ENCODE measurements at regions not wholly inside any gene's neighbourhood (a gene's known extent, or its start where the extent isn't known, plus 50 kb on each side); places are given as distances from the start of the nearest gene placed in this dataset.

- TF ChIP-seq EZH2phosphoT487 (IDR thresholded peaks at IDR 0.05; ENCODE audit: borderline replicate concordance, low read depth) (no peak), USF2 (IDR thresholded peaks at IDR 0.05; ENCODE audit: borderline replicate concordance, low read depth, low read length) (no peak), CTCF (IDR thresholded peaks at IDR 0.05) (no peak), FOSL2 (IDR thresholded peaks at IDR 0.05; ENCODE audit: borderline replicate concordance, low read depth) (no peak), GATA2 (CRISPR knock-in tag; IDR thresholded peaks at IDR 0.05) (no peak), MEF2A (IDR thresholded peaks at IDR 0.05; ENCODE audit: borderline replicate concordance, low read depth) (no peak)
Observed at GRCh38 chr2:192960945-192961344, 766.2 kb upstream of the TMEFF2 start.
